GM13976 (cell line): ENCODE measurements at regions not wholly inside any gene's neighbourhood (a gene's known extent, or its start where the extent isn't known, plus 50 kb on each side); places are given as distances from the start of the nearest gene placed in this dataset.
"Not testable (repeated sequence)": the region's sequence is repeated elsewhere in the genome, so short reads cannot be mapped to it uniquely, and the experiment has no call there.

Experiments used
- DNase-seq: peaks from one replicate; pipeline ENCODE4 v3.0.0; 2012; ENCODE audit warnings: low spot score
- CTCF ChIP-seq: IDR thresholded peaks from 2 replicates; pipeline ENCODE4 v1.5.1; 2012; ENCODE audit warnings: borderline replicate concordance, mild to moderate bottlenecking; ENCODE audit not compliant: insufficient read depth; ENCODE audit errors: extremely low read depth, missing control alignments, control extremely low read depth
- in situ Hi-C: fragments of 300-500 bp; cut with MboI; formaldehyde crosslinking; loops from one replicate; pipeline ENCODE4 v1.12.0; 2022; ENCODE audit warnings: low sequenced_read_pairs, mixed read lengths, inconsistent platforms; ENCODE audit not compliant: unreplicated experiment

GRCh38 chr7:137127058-137127457, 216.5 kb downstream of the PTN start:
- in situ Hi-C loops, result no loop called here
- no peak for DNase-seq
- TF ChIP-seq CTCF, result no peak

DNA sequence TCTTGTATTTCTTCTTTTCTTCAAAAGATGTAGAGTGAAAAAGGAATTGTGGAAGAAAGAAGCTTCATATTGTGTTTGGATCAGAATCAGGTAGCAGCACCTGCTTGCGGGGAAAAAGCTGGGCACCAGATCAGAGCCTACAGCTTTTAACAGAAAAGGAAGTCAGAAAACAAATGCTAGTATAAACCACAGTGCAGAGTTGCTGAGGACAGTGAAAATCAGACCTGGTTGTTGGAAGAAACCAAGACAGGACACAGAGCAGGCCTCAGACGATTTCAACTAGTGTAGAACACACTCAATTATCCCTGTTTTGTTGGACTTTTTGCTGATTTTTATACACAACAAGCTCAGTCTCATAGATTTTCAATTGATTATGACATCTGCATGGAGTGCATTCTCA, 221.4 kb downstream of the PTN start:
- in situ Hi-C loops, result no loop called here
- no peak for TF ChIP-seq CTCF
- DNase-seq, result no peak

GRCh38 chr7:137120690-137121089, 222.8 kb downstream of the PTN start:
- TF ChIP-seq CTCF, result no peak
- no peak for DNase-seq
- in situ Hi-C loops, result no loop called here

DNA sequence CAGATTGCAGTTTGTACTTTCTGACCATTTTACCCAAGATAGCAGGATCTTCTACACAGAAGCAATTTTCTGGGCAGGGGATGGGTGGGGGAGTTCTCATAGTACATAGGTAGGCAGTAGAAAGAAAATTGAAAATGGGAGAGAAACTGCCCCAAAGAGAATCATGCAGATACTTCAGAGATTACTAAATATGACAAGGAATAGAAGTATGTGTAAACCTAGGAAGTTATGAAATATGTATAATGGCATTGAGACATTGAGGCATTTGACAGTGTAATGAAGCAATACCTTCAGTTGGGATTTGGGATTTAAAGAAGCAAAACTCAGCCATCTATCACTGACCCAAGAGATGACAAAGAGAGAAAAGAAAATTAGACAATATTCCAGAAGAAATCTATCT, 233.0 kb downstream of the PTN start:
- no peak for DNase-seq
- TF ChIP-seq CTCF, result no peak
- in situ Hi-C loops, result no loop called here

- DNase-seq, result no peak
- in situ Hi-C loops, result no loop called here
- TF ChIP-seq CTCF, result no peak
These were observed 233.4 kb downstream of the PTN start for GRCh38 chr7:137110091-137110509.

GRCh38 chr7:137107802-137108201, 235.7 kb downstream of the PTN start:
- in situ Hi-C loops, DNase-seq: not testable (repeated sequence)

DNA sequence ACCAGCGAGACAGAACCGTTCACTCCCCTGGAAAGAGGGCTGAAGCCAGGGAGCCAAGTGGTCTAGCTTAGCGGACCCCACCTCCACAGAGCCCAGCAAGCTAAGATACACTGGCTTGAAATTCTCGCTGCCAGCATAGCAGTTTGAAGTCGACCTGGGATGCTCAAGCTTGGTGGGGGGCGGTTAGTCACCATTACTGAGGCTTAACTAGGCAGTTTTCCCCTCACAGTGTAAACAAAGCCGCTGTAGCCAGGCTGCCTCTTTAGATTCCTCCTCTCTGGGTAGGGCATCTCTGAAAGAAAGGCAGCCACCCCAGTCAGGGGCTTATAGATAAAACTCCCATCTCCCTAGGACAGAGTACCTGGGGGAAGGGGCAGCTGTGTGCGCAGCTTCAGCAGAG, 235.1 kb downstream of the CHRM2 start:
- DNase-seq, in situ Hi-C loops: not testable (repeated sequence)

DNA sequence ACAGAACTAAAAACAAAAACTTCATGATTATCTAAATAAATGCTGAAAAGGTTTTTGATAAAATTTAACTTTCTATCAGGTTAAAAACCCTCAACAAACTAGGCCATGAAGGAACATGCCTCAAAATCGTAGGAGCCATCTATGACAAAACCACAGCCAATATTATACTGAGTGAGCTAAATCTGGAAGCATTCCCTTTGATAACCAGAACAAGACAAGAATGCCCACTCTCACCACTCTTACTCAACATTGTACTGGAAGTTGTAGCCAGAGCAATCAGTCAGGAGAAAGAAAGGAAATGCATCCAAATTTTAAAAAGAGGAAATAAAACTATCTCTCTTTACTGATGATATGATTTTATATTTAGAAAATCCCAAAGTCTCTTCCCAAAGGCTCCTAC, 228.7 kb downstream of the CHRM2 start:
- TF ChIP-seq CTCF, result no peak
- DNase-seq, result no peak
- in situ Hi-C loops, result no loop called here
